ENCODE measurements at regions not wholly inside any gene's neighbourhood (a gene's known extent, or its start where the extent isn't known, plus 50 kb on each side); places are given as distances from the start of the nearest gene placed in this dataset.

DNA sequence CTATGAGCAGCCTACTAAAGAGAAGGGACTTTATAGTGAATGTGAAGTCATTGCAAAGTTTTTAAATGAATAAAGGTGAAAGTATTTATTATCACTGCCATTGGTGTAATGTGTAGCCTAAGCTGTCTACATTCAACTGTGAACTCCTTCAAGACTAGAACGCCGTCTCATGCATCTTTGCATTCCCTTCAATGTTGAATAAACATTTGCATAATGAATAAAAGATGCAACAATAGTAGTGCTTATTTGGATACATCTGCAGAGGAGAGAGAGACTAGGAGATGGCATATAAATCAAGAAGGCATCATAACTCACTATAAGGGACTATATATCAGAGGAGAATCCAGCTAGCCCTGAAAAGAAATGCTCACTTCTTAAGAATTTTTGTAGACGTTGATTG lies 1623.8 kb upstream of the TENM3 start:
- CTCF ChIA-PET, result no interaction called here
- Histone ChIP-seq H3K14ac (replicated peaks; ENCODE audit: low read depth, low read length) (no peak overlapping the region), H3K36me3 (ENCODE audit: control insufficient read depth, insufficient read depth, low read length) (no peaks in the 10 kb centered on the region), H3K4me1 (ENCODE audit: control insufficient read depth, insufficient read depth, low read length) (no peaks in the 10 kb centered on the region), H4K8ac (ENCODE audit: low read depth in 2 of 2, low read length in 2 of 2) (no peak overlapping the region), H3K9me1 (ENCODE audit: insufficient read depth, low read length) (no peaks in the 10 kb centered on the region), H3K4ac (ENCODE audit: low read depth, low read length) (no peak overlapping the region), H3K56ac (ENCODE audit: extremely low read depth, insufficient read depth, low read length) (no peak overlapping the region), H2BK120ac (ENCODE audit: low read depth, low read length) (no peak overlapping the region), H2BK20ac (ENCODE audit: low read depth, low read length) (no peak overlapping the region), H3K79me1 (ENCODE audit: low read depth in 1 of 2, low read length in 2 of 2) (no peaks in the 10 kb centered on the region), H4K91ac (ENCODE audit: insufficient read depth, low read depth, low read length) (no peak overlapping the region), H2AK5ac (ENCODE audit: low read depth, low read length) (no peak overlapping the region), H3K18ac (ENCODE audit: low read depth, low read length) (no peak overlapping the region), H3K9ac (ENCODE audit: low read depth, low read length) (no peak overlapping the region), H2BK15ac (ENCODE audit: low read depth, low read length) (no peak overlapping the region), H4K20me1 (ENCODE audit: insufficient read depth, low read length) (no peaks in the 10 kb centered on the region), H2AK9ac (replicated peaks; ENCODE audit: low read depth, low read length, poor library complexity) (no peak overlapping the region), H4K5ac (ENCODE audit: low read depth, low read length) (no peak overlapping the region), H3K4me2 (ENCODE audit: low read depth, low read length) (no peak overlapping the region), H3K27ac (ENCODE audit: insufficient read depth, low read length) (no peak overlapping the region), H2AFZ (replicated peaks; ENCODE audit: low read length, poor library complexity) (no peak overlapping the region), H2BK5ac (ENCODE audit: low read depth, low read length, poor library complexity, severe bottlenecking) (no peak overlapping the region), H3K9me3 (ENCODE audit: control insufficient read depth, insufficient read depth, low read length) (no peaks in the 10 kb centered on the region), H3K27me3 (ENCODE audit: control insufficient read depth, insufficient read depth, low read length) (no peaks in the 10 kb centered on the region), H3K23ac (ENCODE audit: low read depth, low read length) (no peak overlapping the region), H3K4me3 (ENCODE audit: insufficient read depth, low read depth, low read length) (no peak overlapping the region)
- POLR2A ChIA-PET (ENCODE audit: unreplicated experiment), result no interaction called here
- in situ Hi-C loops (cut with MboI; ENCODE audit: low sequenced_read_pairs) (no loop called here), intact Hi-C loops (cut with micrococcal nuclease) (no loop called here), dilution Hi-C loops (cut with HindIII; ENCODE audit: low sequenced_read_pairs, unreplicated experiment) (no loop called here)
- BruUV-seq (replicated peaks), result no TSS peak
- DNase-seq (no peak), ATAC-seq (ENCODE audit: low read depth) (no peak)
- TF ChIP-seq POLR2A (IDR thresholded peaks at IDR 0.05; ENCODE audit: low read depth, low read length) (no peak), MAFK (IDR thresholded peaks at IDR 0.05; ENCODE audit: low read depth, low read length) (no peak), RAD21 (IDR thresholded peaks at IDR 0.05; ENCODE audit: low read length) (no peak), RCOR1 (IDR thresholded peaks at IDR 0.05; ENCODE audit: insufficient replicate concordance, low read length) (no peak), MAZ (IDR thresholded peaks at IDR 0.05; ENCODE audit: borderline replicate concordance, low read depth, low read length) (no peak), BHLHE40 (IDR thresholded peaks at IDR 0.05; ENCODE audit: low read depth, low read length) (no peak), RFX5 (IDR thresholded peaks at IDR 0.05; ENCODE audit: low read depth, low read length) (no peak), CEBPB (IDR thresholded peaks at IDR 0.05; ENCODE audit: low read depth, low read length) (no peak), CHD1 (IDR thresholded peaks at IDR 0.05; ENCODE audit: low read depth, low read length) (no peak), SMC3 (IDR thresholded peaks at IDR 0.05; ENCODE audit: low read depth, low read length) (no peak)
- TF ChIP-seq, protein P1, sequence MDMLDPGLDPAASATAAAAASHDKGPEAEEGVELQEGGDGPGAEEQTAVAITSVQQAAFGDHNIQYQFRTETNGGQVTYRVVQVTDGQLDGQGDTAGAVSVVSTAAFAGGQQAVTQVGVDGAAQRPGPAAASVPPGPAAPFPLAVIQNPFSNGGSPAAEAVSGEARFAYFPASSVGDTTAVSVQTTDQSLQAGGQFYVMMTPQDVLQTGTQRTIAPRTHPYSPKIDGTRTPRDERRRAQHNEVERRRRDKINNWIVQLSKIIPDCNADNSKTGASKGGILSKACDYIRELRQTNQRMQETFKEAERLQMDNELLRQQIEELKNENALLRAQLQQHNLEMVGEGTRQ (IDR thresholded peaks at IDR 0.05; ENCODE audit: low read depth, low read length), result no peak
- TF ChIP-seq, protein P2, sequence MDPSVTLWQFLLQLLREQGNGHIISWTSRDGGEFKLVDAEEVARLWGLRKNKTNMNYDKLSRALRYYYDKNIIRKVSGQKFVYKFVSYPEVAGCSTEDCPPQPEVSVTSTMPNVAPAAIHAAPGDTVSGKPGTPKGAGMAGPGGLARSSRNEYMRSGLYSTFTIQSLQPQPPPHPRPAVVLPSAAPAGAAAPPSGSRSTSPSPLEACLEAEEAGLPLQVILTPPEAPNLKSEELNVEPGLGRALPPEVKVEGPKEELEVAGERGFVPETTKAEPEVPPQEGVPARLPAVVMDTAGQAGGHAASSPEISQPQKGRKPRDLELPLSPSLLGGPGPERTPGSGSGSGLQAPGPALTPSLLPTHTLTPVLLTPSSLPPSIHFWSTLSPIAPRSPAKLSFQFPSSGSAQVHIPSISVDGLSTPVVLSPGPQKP (IDR thresholded peaks at IDR 0.05; ENCODE audit: borderline replicate concordance, low read depth, low read length), result no peak
- TF ChIP-seq, protein P3, sequence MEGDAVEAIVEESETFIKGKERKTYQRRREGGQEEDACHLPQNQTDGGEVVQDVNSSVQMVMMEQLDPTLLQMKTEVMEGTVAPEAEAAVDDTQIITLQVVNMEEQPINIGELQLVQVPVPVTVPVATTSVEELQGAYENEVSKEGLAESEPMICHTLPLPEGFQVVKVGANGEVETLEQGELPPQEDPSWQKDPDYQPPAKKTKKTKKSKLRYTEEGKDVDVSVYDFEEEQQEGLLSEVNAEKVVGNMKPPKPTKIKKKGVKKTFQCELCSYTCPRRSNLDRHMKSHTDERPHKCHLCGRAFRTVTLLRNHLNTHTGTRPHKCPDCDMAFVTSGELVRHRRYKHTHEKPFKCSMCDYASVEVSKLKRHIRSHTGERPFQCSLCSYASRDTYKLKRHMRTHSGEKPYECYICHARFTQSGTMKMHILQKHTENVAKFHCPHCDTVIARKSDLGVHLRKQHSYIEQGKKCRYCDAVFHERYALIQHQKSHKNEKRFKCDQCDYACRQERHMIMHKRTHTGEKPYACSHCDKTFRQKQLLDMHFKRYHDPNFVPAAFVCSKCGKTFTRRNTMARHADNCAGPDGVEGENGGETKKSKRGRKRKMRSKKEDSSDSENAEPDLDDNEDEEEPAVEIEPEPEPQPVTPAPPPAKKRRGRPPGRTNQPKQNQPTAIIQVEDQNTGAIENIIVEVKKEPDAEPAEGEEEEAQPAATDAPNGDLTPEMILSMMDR (conservative IDR thresholded peaks at IDR 0.05; ENCODE audit: low read depth, low read length), result no peak
- WGBS, 2 experiments (ENCODE audit: extremely low coverage in 2 of 2, insufficient read length in 1 of 2), result no CpG with 5 or more reads among the region's 3 CpGs

All from IMR-90 (cell line).